H1 (cell line): ENCODE measurements at regions not wholly inside any gene's neighbourhood (a gene's known extent, or its start where the extent isn't known, plus 50 kb on each side); places are given as distances from the start of the nearest gene placed in this dataset.

Experiments
- CTCF ChIA-PET: fragments of 300-600 bp; sonication (Branson Sonifier 250); formaldehyde crosslinking; loops from one replicate; lab custom pipeline; 2021; ENCODE audit not compliant: partially characterized antibody; lab: Charles Lee
- POLR2A ChIA-PET: fragments of 300-600 bp; sonication (Branson Sonifier 250); formaldehyde crosslinking; loops from one replicate; lab custom pipeline; 2021; ENCODE audit warnings: inconsistent platforms; ENCODE audit not compliant: partially characterized antibody; lab: Charles Lee
- DNase-seq, 2 experiments: peaks; one replicate each; pipeline versions ENCODE4 v3.0.0 to v3.0.0-alpha.2; 2010 to 2022; ENCODE audit warnings: low spot score in 2 of 2, low read depth in 1 of 2, mixed read lengths in 1 of 2
- FAIRE-seq: peaks from 2 replicates; lab custom pipeline; 2011; peaks lifted over from hg19 to GRCh38; lab: Jason Lieb, UNC
- H2AFZ ChIP-seq: 2 replicates; pipeline ENCODE4 v1.8.1; 2012; ENCODE audit warnings: low read length, inconsistent platforms
- H2AK5ac ChIP-seq: 2 replicates; pipeline ENCODE4 v1.6.1; 2013; ENCODE audit warnings: low read depth, low read length
- H2BK120ac ChIP-seq: replicated peaks from 2 replicates; pipeline ENCODE3; 2013; ENCODE audit warnings: low read depth, low read length, inconsistent platforms
- H2BK12ac ChIP-seq: 2 replicates; pipeline ENCODE4 v1.6.1; 2013; ENCODE audit warnings: low read depth, low read length
- H2BK15ac ChIP-seq: 2 replicates; pipeline ENCODE4 v1.6.1; 2013; ENCODE audit warnings: low read length
- H2BK20ac ChIP-seq: 2 replicates; pipeline ENCODE4 v1.6.1; 2013; ENCODE audit warnings: low read length
- H2BK5ac ChIP-seq: 2 replicates; pipeline ENCODE4 v1.6.1; 2013; ENCODE audit warnings: low read depth, low read length
- H3K14ac ChIP-seq: 2 replicates; pipeline ENCODE4 v1.6.1; 2013; ENCODE audit warnings: inconsistent platforms; ENCODE audit not compliant: insufficient read length
- H3K18ac ChIP-seq: 2 replicates; pipeline ENCODE4 v1.6.1; 2013; ENCODE audit warnings: low read length; ENCODE audit errors: extremely low read depth
- H3K23ac ChIP-seq: 2 replicates; pipeline ENCODE4 v1.6.1; 2013; ENCODE audit warnings: inconsistent platforms; ENCODE audit not compliant: insufficient read length
- H3K23me2 ChIP-seq: 2 replicates; pipeline ENCODE4 v1.6.1; 2013; ENCODE audit warnings: low read depth, low read length
- H3K27ac ChIP-seq: 2 replicates; pipeline ENCODE4 v1.6.1; 2011; ENCODE audit warnings: low read depth, low read length, inconsistent platforms
- H3K27me3 ChIP-seq, 4 experiments: replicated peaks in 1 of 4; 1 replicate in 1 of 4; 2 replicates in 3 of 4; pipeline versions ENCODE4 v1.6.1 to v1.8.1; 2011 to 2013; ENCODE audit warnings: low read length in 3 of 4, mild to moderate bottlenecking in 3 of 4, inconsistent platforms in 2 of 4, mixed read lengths in 2 of 4, moderate library complexity in 1 of 4; ENCODE audit not compliant: control insufficient read depth in 3 of 4, insufficient read depth in 3 of 4; ENCODE audit errors: extremely low read depth in 1 of 4
- H3K36me3 ChIP-seq, 4 experiments: 2 replicates each; pipeline versions ENCODE4 v1.6.1 to v1.8.1; 2011 to 2013; ENCODE audit warnings: mild to moderate bottlenecking in 4 of 4, low read length in 3 of 4, moderate library complexity in 2 of 4, control low read depth in 1 of 4, inconsistent platforms in 1 of 4; ENCODE audit not compliant: insufficient read depth in 4 of 4, control insufficient read depth in 2 of 4
- H3K4ac ChIP-seq: replicated peaks from 2 replicates; pipeline ENCODE3; 2013; ENCODE audit warnings: low read length, low read depth, mixed read lengths, inconsistent platforms; ENCODE audit not compliant: insufficient read length
- H3K4me1 ChIP-seq, 4 experiments: replicated peaks in 1 of 4; 1 replicate in 1 of 4; 2 replicates in 3 of 4; pipeline versions ENCODE4 v1.6.1 to v1.8.1; 2011 to 2013; ENCODE audit warnings: low read length in 3 of 4, inconsistent platforms in 2 of 4, mixed read lengths in 1 of 4; ENCODE audit not compliant: insufficient read depth in 4 of 4, control insufficient read depth in 3 of 4
- H3K4me2 ChIP-seq, 2 experiments: 2 replicates each; pipeline versions ENCODE4 v1.6.1 to v1.8.1; 2011 to 2013; ENCODE audit warnings: low read depth in 2 of 2, low read length in 2 of 2, control low read depth in 1 of 2, inconsistent platforms in 1 of 2, mild to moderate bottlenecking in 1 of 2; ENCODE audit not compliant: insufficient read depth in 1 of 2
- H3K4me3 ChIP-seq, 4 experiments: fragments of 200-600, 300-600 bp in 1 of 4; sonication (generic), shearing (Covaris generic), sonication (Bioruptor Twin) in 1 of 4; 2 replicates each; pipeline versions ENCODE4 v1.5.1 to v1.8.1; 2011 to 2016; ENCODE audit warnings: low read length in 4 of 4, low read depth in 3 of 4, control low read depth in 2 of 4, inconsistent platforms in 2 of 4, mild to moderate bottlenecking in 2 of 4, mixed read lengths in 1 of 4, moderate library complexity in 1 of 4; ENCODE audit not compliant: insufficient read depth in 2 of 4; ENCODE audit errors: extremely low read depth in 1 of 4
- H3K56ac ChIP-seq: replicated peaks from 2 replicates; pipeline ENCODE3; 2013; ENCODE audit warnings: low read depth, mild to moderate bottlenecking, mixed read lengths, low read length, inconsistent platforms; ENCODE audit not compliant: insufficient read length
- H3K79me1 ChIP-seq: 2 replicates; pipeline ENCODE4 v1.6.1; 2013; ENCODE audit warnings: low read depth, low read length, control low read depth
- H3K79me2 ChIP-seq, 2 experiments: 2 replicates each; pipeline versions ENCODE4 v1.6.1 to v1.8.1; 2012 to 2013; ENCODE audit warnings: low read length in 2 of 2, mild to moderate bottlenecking in 2 of 2, inconsistent platforms in 1 of 2; ENCODE audit not compliant: insufficient read depth in 2 of 2, control insufficient read depth in 1 of 2
- H3K9ac ChIP-seq, 4 experiments: replicated peaks in 1 of 4; 1 replicate in 1 of 4; 2 replicates in 3 of 4; pipeline versions ENCODE4 v1.6.1 to v1.8.1; 2011 to 2013; ENCODE audit warnings: low read depth in 3 of 4, low read length in 3 of 4, control low read depth in 2 of 4, mild to moderate bottlenecking in 2 of 4, moderate library complexity in 2 of 4, inconsistent platforms in 1 of 4; ENCODE audit errors: extremely low read depth in 1 of 4
- H3K9me3 ChIP-seq, 2 experiments: 2 replicates each; pipeline versions ENCODE4 v1.6.1 to v1.8.1; 2012 to 2013; ENCODE audit warnings: mild to moderate bottlenecking in 2 of 2, moderate library complexity in 2 of 2, control low read depth in 1 of 2, inconsistent platforms in 1 of 2, low read depth in 1 of 2, low read length in 1 of 2, mixed read lengths in 1 of 2; ENCODE audit not compliant: insufficient read depth in 2 of 2
- H4K20me1 ChIP-seq, 2 experiments: replicated peaks in 1 of 2; 2 replicates each; pipeline versions ENCODE3 to v1.8.1; 2011 to 2013; ENCODE audit warnings: inconsistent platforms in 2 of 2, low read length in 2 of 2, mild to moderate bottlenecking in 1 of 2; ENCODE audit not compliant: insufficient read depth in 2 of 2, control insufficient read depth in 1 of 2
- H4K5ac ChIP-seq: 2 replicates; pipeline ENCODE4 v1.6.1; 2013; ENCODE audit warnings: low read length, low read depth, mixed read lengths, inconsistent platforms; ENCODE audit not compliant: insufficient read length
- H4K8ac ChIP-seq: 2 replicates; pipeline ENCODE4 v1.8.0; 2013; ENCODE audit warnings: mild to moderate bottlenecking, moderate library complexity, low read length, inconsistent platforms; ENCODE audit not compliant: insufficient read depth; ENCODE audit errors: extremely low read depth
- H4K91ac ChIP-seq: replicated peaks from 2 replicates; pipeline ENCODE3; 2013; ENCODE audit warnings: low read length, mixed read lengths, inconsistent platforms; ENCODE audit not compliant: insufficient read length
- BACH1 ChIP-seq: IDR thresholded peaks from 2 replicates; pipeline ENCODE4 v1.6.1; 2012; ENCODE audit warnings: low read length, improper control_type of control experiment
- KDM1A ChIP-seq: fragments of 200-600, 300-600 bp; sonication (generic); IDR thresholded peaks from 2 replicates; pipeline ENCODE4 v1.7.1; 2016; ENCODE audit warnings: mild to moderate bottlenecking, low read length, borderline replicate concordance
- KDM5A ChIP-seq: fragments of 200-600 bp; IDR thresholded peaks from 2 replicates; pipeline ENCODE4 v1.7.1; 2012; ENCODE audit warnings: mild to moderate bottlenecking, low read length, inconsistent platforms, mixed read lengths
- PHF8 ChIP-seq: fragments of 200-600 bp; sonication (generic); conservative IDR thresholded peaks from 2 replicates; pipeline ENCODE4 v1.7.1; 2012; ENCODE audit warnings: low read depth, mild to moderate bottlenecking, inconsistent platforms, low read length, moderate library complexity
- POLR2A ChIP-seq, 2 experiments: IDR thresholded peaks; 1 replicate in 1 of 2; 2 replicates in 1 of 2; pipeline ENCODE4 v1.6.1; 2011; ENCODE audit warnings: low read depth in 2 of 2, low read length in 2 of 2, mild to moderate bottlenecking in 2 of 2; ENCODE audit errors: control extremely low read depth in 1 of 2
- POLR2AphosphoS5 ChIP-seq: IDR thresholded peaks from 2 replicates; pipeline ENCODE4 v1.6.1; 2011; ENCODE audit warnings: low read depth, low read length
- SRF ChIP-seq: IDR thresholded peaks from 2 replicates; pipeline ENCODE4 v1.6.1; 2011; ENCODE audit warnings: mild to moderate bottlenecking, low read depth, low read length, moderate library complexity
- WGBS, 2 experiments: shearing (Covaris generic) in 1 of 2; methylation state at CpG; one replicate each; pipeline versions ENCODE4 v1.1.6 to v1.1.7; 2013 to 2015; ENCODE audit warnings: low lambda C conversion rate in 2 of 2, mixed read lengths in 2 of 2, inconsistent platforms in 1 of 2, low coverage in 1 of 2, missing lambda C conversion rate in 1 of 2; ENCODE audit not compliant: insufficient replicate concordance in 2 of 2, insufficient coverage in 1 of 2, insufficient read length in 1 of 2; ENCODE audit errors: extremely low coverage in 1 of 2, missing lambda C conversion rate in 1 of 2; 5-methylcytosine and 5-hydroxymethylcytosine counted together
- TF ChIP-seq, protein P1 (sequence below): IDR thresholded peaks from 2 replicates; pipeline ENCODE4 v1.6.1; 2011; ENCODE audit warnings: low read length, improper control_type of control experiment

DNA sequence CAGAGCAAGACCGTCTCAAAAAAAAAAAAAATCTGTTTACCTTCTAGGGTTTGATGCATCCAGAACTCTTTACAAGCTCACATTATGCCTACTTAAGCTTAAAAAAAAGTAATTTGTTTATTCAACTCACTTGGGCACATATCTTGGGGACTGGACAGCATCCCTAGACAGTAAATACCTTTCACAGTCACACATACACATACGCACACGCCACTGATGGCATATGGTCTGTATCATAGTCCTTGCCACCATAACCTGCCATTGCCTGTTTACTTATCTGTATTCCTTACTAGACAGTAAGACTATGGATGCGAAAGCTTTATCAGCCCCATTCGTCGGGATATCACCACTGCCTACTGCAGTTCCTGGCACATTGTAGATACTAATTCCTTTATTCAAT lies 446.3 kb upstream of the RGS18 start:
- H3K79me1 ChIP-seq, result no peaks in the 10 kb centered on the region
- POLR2A ChIA-PET, result interaction anchor here (0.6 kb wide), 1 partner anchor 497 kb away, joined by 3 read pairs; no protein-coding TSS in a partner anchor
- H4K8ac ChIP-seq, result no peak overlapping the region
- no peak overlapping the region for H2BK120ac ChIP-seq
- H3K4ac ChIP-seq, result no peak overlapping the region
- no peak overlapping the region for H2BK15ac ChIP-seq
- no peak overlapping the region for H2BK12ac ChIP-seq
- H3K36me3 ChIP-seq, result no peaks in the 10 kb centered on the region
- DNase-seq, result no peak
- no peaks in the 10 kb centered on the region for H3K27me3 ChIP-seq
- H3K23me2 ChIP-seq, result no peaks in the 10 kb centered on the region; the same call in 1 of the 2 replicates
- H3K9ac ChIP-seq, result no peak overlapping the region
- H2AFZ ChIP-seq, result no peak overlapping the region
- 90% methylated on average over 5 of the region's 6 CpGs; no CpG with 5 or more reads in 1 of the 2 experiments for WGBS, 2 experiments
- H3K56ac ChIP-seq, result no peak overlapping the region
- H3K23ac ChIP-seq, result no peak overlapping the region
- no peaks in the 10 kb centered on the region for H3K79me2 ChIP-seq
- H4K5ac ChIP-seq, result no peak overlapping the region
- H4K91ac ChIP-seq, result no peak overlapping the region
- CTCF ChIA-PET, result interaction anchor here (0.6 kb wide), 1 partner anchor 34 kb away, joined by 3 read pairs; no protein-coding TSS in a partner anchor
- no peak overlapping the region for H2BK20ac ChIP-seq
- H3K27ac ChIP-seq, result no peak overlapping the region
- no peaks in the 10 kb centered on the region for H3K4me1 ChIP-seq
- no peaks in the 10 kb centered on the region for H4K20me1 ChIP-seq
- H3K4me2 ChIP-seq, result no peak overlapping the region
- H3K4me3 ChIP-seq, result no peak overlapping the region
- no peak overlapping the region for H3K14ac ChIP-seq
- H2AK5ac ChIP-seq, result no peak overlapping the region
- H3K9me3 ChIP-seq, result no peaks in the 10 kb centered on the region
- H2BK5ac ChIP-seq, result no peak overlapping the region
- H3K18ac ChIP-seq, result no peak overlapping the region
- no peak for FAIRE-seq
- no peak for TF ChIP-seq KDM5A
- TF ChIP-seq BACH1, result no peak
- no peak for TF ChIP-seq POLR2AphosphoS5
- TF ChIP-seq, protein P1, sequence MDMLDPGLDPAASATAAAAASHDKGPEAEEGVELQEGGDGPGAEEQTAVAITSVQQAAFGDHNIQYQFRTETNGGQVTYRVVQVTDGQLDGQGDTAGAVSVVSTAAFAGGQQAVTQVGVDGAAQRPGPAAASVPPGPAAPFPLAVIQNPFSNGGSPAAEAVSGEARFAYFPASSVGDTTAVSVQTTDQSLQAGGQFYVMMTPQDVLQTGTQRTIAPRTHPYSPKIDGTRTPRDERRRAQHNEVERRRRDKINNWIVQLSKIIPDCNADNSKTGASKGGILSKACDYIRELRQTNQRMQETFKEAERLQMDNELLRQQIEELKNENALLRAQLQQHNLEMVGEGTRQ, result no peak
- TF ChIP-seq PHF8, result no peak
- TF ChIP-seq KDM1A, result no peak
- no peak for TF ChIP-seq POLR2A (IDR thresholded peaks at IDR 0.05; ENCODE audit: control extremely low read depth in 1 of 2, low read depth in 2 of 2, low read length in 2 of 2)
- no peak for TF ChIP-seq SRF
